ENCODE measurements at regions not wholly inside any gene's neighbourhood (a gene's known extent, or its start where the extent isn't known, plus 50 kb on each side); places are given as distances from the start of the nearest gene placed in this dataset.

GRCh38 chr10:108771106-108771505, 1152.2 kb downstream of the XPNPEP1 start:
- Histone ChIP-seq H3K4me3 (ENCODE audit: low read length) (no peak overlapping the region), H3K9me3 (ENCODE audit: control insufficient read depth, low read length) (no peaks in the 10 kb centered on the region), H3K9ac (ENCODE audit: low read length) (no peak overlapping the region), H3K36me3 (ENCODE audit: control insufficient read depth, insufficient read depth, low read length) (no peaks in the 10 kb centered on the region), H3K4me1 (ENCODE audit: control insufficient read depth, insufficient read depth, low read length) (no peaks in the 10 kb centered on the region), H3K27me3 (ENCODE audit: control insufficient read depth, insufficient read depth, low read length) (no peaks in the 10 kb centered on the region)

DNA sequence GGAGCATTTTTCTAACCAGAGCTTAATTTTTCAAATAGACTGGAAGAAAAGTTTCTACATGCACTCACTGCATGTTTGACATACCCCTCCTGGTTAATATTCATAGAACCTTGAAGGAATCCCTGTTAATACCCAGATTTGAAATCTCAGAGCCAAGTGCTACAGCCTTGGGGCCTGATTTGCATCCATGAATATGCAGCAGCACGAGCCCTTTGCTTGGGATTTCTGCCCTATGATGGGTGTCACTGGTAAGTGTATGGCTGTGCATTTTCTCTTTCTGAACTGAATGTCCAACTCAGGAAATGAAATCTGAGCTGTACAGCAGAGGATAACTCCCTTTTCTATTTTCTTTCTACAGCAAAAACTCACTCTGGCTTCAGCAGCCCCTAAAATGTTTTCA, 1157.5 kb downstream of the XPNPEP1 start:
- H3K36me3 ChIP-seq (ENCODE audit: control insufficient read depth, insufficient read depth, low read length): no peaks in the 10 kb centered on the region
- H3K4me3 ChIP-seq (ENCODE audit: low read length): no peak overlapping the region
- H3K9me3 ChIP-seq (ENCODE audit: control insufficient read depth, low read length): no peaks in the 10 kb centered on the region
- H3K4me1 ChIP-seq (ENCODE audit: control insufficient read depth, insufficient read depth, low read length): no peaks in the 10 kb centered on the region
- H3K27me3 ChIP-seq (ENCODE audit: control insufficient read depth, insufficient read depth, low read length): no peaks in the 10 kb centered on the region
- H3K9ac ChIP-seq (ENCODE audit: low read length): no peak overlapping the region

- Histone ChIP-seq H3K27me3 (ENCODE audit: control insufficient read depth, insufficient read depth, low read length) (no peaks in the 10 kb centered on the region), H3K9me3 (ENCODE audit: control insufficient read depth, low read length) (no peaks in the 10 kb centered on the region), H3K4me1 (ENCODE audit: control insufficient read depth, insufficient read depth, low read length) (no peaks in the 10 kb centered on the region), H3K4me3 (ENCODE audit: low read length) (no peak overlapping the region), H3K9ac (ENCODE audit: low read length) (no peak overlapping the region), H3K36me3 (ENCODE audit: control insufficient read depth, insufficient read depth, low read length) (no peaks in the 10 kb centered on the region)
Measured at GRCh38 chr10:108757946-108758345, 1165.4 kb downstream of the XPNPEP1 start.

GRCh38 chr10:108755646-108756045, 1167.7 kb downstream of the XPNPEP1 start:
- Histone ChIP-seq H3K27me3 (ENCODE audit: control insufficient read depth, insufficient read depth, low read length) (no peaks in the 10 kb centered on the region), H3K4me1 (ENCODE audit: control insufficient read depth, insufficient read depth, low read length) (no peaks in the 10 kb centered on the region), H3K9me3 (ENCODE audit: control insufficient read depth, low read length) (no peaks in the 10 kb centered on the region), H3K36me3 (ENCODE audit: control insufficient read depth, insufficient read depth, low read length) (no peaks in the 10 kb centered on the region), H3K4me3 (ENCODE audit: low read length) (no peak overlapping the region), H3K9ac (ENCODE audit: low read length) (no peak overlapping the region)

DNA sequence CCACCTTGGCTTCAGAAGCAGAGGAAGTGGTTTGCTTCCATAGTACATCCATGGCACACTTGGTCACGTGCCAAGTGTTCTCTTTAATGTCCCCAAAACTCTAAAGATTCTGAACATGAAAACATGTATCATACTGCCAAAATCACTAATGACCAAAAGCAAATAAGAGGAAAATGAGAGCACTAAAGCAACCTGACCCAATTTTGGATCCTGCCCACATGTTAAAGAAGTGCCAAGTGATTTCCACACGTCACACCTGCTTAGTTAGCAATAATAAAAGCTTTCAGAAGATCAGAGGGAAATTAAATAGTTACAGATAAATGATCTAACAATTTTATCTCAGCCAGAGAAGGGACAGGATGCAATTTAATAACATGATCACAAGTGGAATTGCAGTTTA, 1170.0 kb downstream of the XPNPEP1 start:
- Histone ChIP-seq H3K4me1 (ENCODE audit: control insufficient read depth, insufficient read depth, low read length) (no peaks in the 10 kb centered on the region), H3K9ac (ENCODE audit: low read length) (no peak overlapping the region), H3K4me3 (ENCODE audit: low read length) (no peak overlapping the region), H3K36me3 (ENCODE audit: control insufficient read depth, insufficient read depth, low read length) (no peaks in the 10 kb centered on the region), H3K27me3 (ENCODE audit: control insufficient read depth, insufficient read depth, low read length) (no peaks in the 10 kb centered on the region), H3K9me3 (ENCODE audit: control insufficient read depth, low read length) (no peaks in the 10 kb centered on the region)

DNA sequence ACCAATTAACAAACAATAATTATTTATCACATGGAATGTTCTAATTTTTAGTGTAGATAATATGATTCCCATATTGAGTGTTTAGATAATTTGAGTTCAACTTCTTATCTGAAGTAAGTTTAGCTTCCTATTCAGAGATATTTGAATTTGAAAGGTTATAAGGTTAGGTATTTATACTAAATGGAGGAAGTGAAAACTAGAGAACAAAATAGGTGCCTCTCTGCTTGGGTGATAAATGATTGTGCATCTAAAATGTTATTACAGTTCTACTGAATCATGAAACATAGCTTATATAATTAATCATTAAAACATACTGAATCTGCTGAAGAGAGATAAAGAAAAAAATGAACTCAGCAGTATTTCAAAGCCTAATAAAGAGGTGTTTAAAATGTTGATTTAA, 1174.3 kb downstream of the XPNPEP1 start:
- Histone ChIP-seq H3K36me3 (ENCODE audit: control insufficient read depth, insufficient read depth, low read length) (no peaks in the 10 kb centered on the region), H3K4me3 (ENCODE audit: low read length) (no peak overlapping the region), H3K27me3 (ENCODE audit: control insufficient read depth, insufficient read depth, low read length) (no peaks in the 10 kb centered on the region), H3K4me1 (ENCODE audit: control insufficient read depth, insufficient read depth, low read length) (no peaks in the 10 kb centered on the region), H3K9ac (ENCODE audit: low read length) (no peak overlapping the region), H3K9me3 (ENCODE audit: control insufficient read depth, low read length) (no peaks in the 10 kb centered on the region)

DNA sequence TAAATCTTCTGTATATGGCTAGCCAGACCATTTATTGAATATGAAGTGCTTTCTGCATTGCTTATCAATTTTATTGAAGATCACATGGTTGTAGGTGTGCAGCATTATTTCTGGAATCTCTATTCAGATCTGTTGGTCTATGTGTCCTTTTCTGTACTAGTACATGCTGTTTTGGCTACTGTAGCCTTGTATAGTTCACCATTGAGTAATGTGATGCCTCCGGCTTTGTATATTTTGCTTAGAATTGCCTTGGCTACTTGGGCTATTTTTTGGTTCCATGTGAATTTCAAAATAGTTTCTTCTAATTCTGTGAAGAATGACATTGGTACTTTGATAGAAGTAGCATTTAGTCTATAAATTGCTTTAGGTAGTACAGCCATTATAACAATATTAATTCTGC, 1187.2 kb downstream of the XPNPEP1 start:
- no peaks in the 10 kb centered on the region for H3K27me3 ChIP-seq (ENCODE audit: control insufficient read depth, insufficient read depth, low read length)
- no peak overlapping the region for H3K4me3 ChIP-seq (ENCODE audit: low read length)
- H3K36me3 ChIP-seq (ENCODE audit: control insufficient read depth, insufficient read depth, low read length): no peaks in the 10 kb centered on the region
- H3K9me3 ChIP-seq (ENCODE audit: control insufficient read depth, low read length): no peaks in the 10 kb centered on the region
- H3K9ac ChIP-seq (ENCODE audit: low read length): no peak overlapping the region
- H3K4me1 ChIP-seq (ENCODE audit: control insufficient read depth, insufficient read depth, low read length): no peaks in the 10 kb centered on the region

GRCh38 chr10:108735380-108735779, 1187.9 kb downstream of the XPNPEP1 start:
- Histone ChIP-seq H3K4me1 (ENCODE audit: control insufficient read depth, insufficient read depth, low read length) (no peaks in the 10 kb centered on the region), H3K4me3 (ENCODE audit: low read length) (no peak overlapping the region), H3K36me3 (ENCODE audit: control insufficient read depth, insufficient read depth, low read length) (no peaks in the 10 kb centered on the region), H3K9me3 (ENCODE audit: control insufficient read depth, low read length) (no peaks in the 10 kb centered on the region), H3K27me3 (ENCODE audit: control insufficient read depth, insufficient read depth, low read length) (no peaks in the 10 kb centered on the region), H3K9ac (ENCODE audit: low read length) (no peak overlapping the region)

- H3K27me3 ChIP-seq (ENCODE audit: control insufficient read depth, insufficient read depth, low read length): no peaks in the 10 kb centered on the region
- no peaks in the 10 kb centered on the region for H3K9me3 ChIP-seq (ENCODE audit: control insufficient read depth, low read length)
- H3K36me3 ChIP-seq (ENCODE audit: control insufficient read depth, insufficient read depth, low read length): no peaks in the 10 kb centered on the region
- H3K4me3 ChIP-seq (ENCODE audit: low read length): no peak overlapping the region
- no peak overlapping the region for H3K9ac ChIP-seq (ENCODE audit: low read length)
- no peaks in the 10 kb centered on the region for H3K4me1 ChIP-seq (ENCODE audit: control insufficient read depth, insufficient read depth, low read length)
Measured at GRCh38 chr10:108721874-108722273, 1201.4 kb downstream of the XPNPEP1 start.

GRCh38 chr10:108716352-108716751, 1207.0 kb downstream of the XPNPEP1 start:
- no peaks in the 10 kb centered on the region for H3K36me3 ChIP-seq (ENCODE audit: control insufficient read depth, insufficient read depth, low read length)
- no peak overlapping the region for H3K4me3 ChIP-seq (ENCODE audit: low read length)
- no peaks in the 10 kb centered on the region for H3K9me3 ChIP-seq (ENCODE audit: control insufficient read depth, low read length)
- no peaks in the 10 kb centered on the region for H3K27me3 ChIP-seq (ENCODE audit: control insufficient read depth, insufficient read depth, low read length)
- no peak overlapping the region for H3K9ac ChIP-seq (ENCODE audit: low read length)
- no peaks in the 10 kb centered on the region for H3K4me1 ChIP-seq (ENCODE audit: control insufficient read depth, insufficient read depth, low read length)

GRCh38 chr10:108709927-108710722, 1213.2 kb downstream of the XPNPEP1 start:
- no peaks in the 10 kb centered on the region for H3K27me3 ChIP-seq (ENCODE audit: control insufficient read depth, insufficient read depth, low read length)
- H3K9me3 ChIP-seq (ENCODE audit: control insufficient read depth, low read length): no peaks in the 10 kb centered on the region
- H3K4me3 ChIP-seq (ENCODE audit: low read length): no peak overlapping the region
- no peak overlapping the region for H3K9ac ChIP-seq (ENCODE audit: low read length)
- no peaks in the 10 kb centered on the region for H3K36me3 ChIP-seq (ENCODE audit: control insufficient read depth, insufficient read depth, low read length)
- H3K4me1 ChIP-seq (ENCODE audit: control insufficient read depth, insufficient read depth, low read length): no peaks in the 10 kb centered on the region

- Histone ChIP-seq H3K36me3 (ENCODE audit: control insufficient read depth, insufficient read depth, low read length) (no peaks in the 10 kb centered on the region), H3K9ac (ENCODE audit: low read length) (no peak overlapping the region), H3K9me3 (ENCODE audit: control insufficient read depth, low read length) (no peaks in the 10 kb centered on the region), H3K27me3 (ENCODE audit: control insufficient read depth, insufficient read depth, low read length) (no peaks in the 10 kb centered on the region), H3K4me1 (ENCODE audit: control insufficient read depth, insufficient read depth, low read length) (no peaks in the 10 kb centered on the region), H3K4me3 (ENCODE audit: low read length) (no peak overlapping the region)
Measured at GRCh38 chr10:108708363-108708762, 1214.9 kb downstream of the XPNPEP1 start.

Data from mucosa of stomach (tissue), 1 donor.